ENCODE measurements at regions not wholly inside any gene's neighbourhood (a gene's known extent, or its start where the extent isn't known, plus 50 kb on each side); places are given as distances from the start of the nearest gene placed in this dataset.

GRCh38 chr11:116643521-116643920 is 129.3 kb downstream of the BUD13 start:
- no peak for TF ChIP-seq REST (IDR thresholded peaks at IDR 0.05)
- POLR2A ChIA-PET, result no interaction called here
- DNase-seq (ENCODE audit: low read depth in 1 of 2, low spot score in 1 of 2) (no peak), ATAC-seq (no peak), FAIRE-seq (no peak)
- whole genome bisulfite sequencing (ENCODE audit: missing lambda C conversion rate), result 61% methylated on average over 9 of the region's 9 CpGs
- Histone ChIP-seq H3K27ac (no peak overlapping the region), H3K4me3 (no peak overlapping the region), H3K4me1 (no peaks in the 10 kb centered on the region), H3K9me3 (no peaks in the 10 kb centered on the region), H3K4me2 (no peak overlapping the region)
- CTCF ChIA-PET, result interaction anchor here (4.3 kb wide), 1 partner anchor 188 kb away, joined by 19 read pairs; no protein-coding TSS in a partner anchor

GRCh38 chr11:116642902-116643301 is 129.9 kb downstream of the BUD13 start:
- no peak for DNase-seq (ENCODE audit: low read depth in 1 of 2, low spot score in 1 of 2)
- Histone ChIP-seq H3K27ac (no peak overlapping the region), H3K4me2 (no peak overlapping the region), H3K9me3 (no peaks in the 10 kb centered on the region), H3K4me1 (no peaks in the 10 kb centered on the region), H3K4me3 (no peak overlapping the region)
- FAIRE-seq, result no peak
- ATAC-seq, result no peak
- ChIA-PET CTCF (interaction anchor here (1.1 to 4.3 kb wide), 5 partner anchors 12 to 188 kb away, joined by 4 to 19 read pairs (median 9); no protein-coding TSS in a partner anchor), POLR2A (no interaction called here)
- TF ChIP-seq ZSCAN20 (CRISPR knock-in tag; IDR thresholded peaks at IDR 0.05), result no peak
- no peak for TF ChIP-seq POLR2AphosphoS2 (conservative IDR thresholded peaks at IDR 0.05; ENCODE audit: low read length)
- TF ChIP-seq TP53 (CRISPR knock-in tag; IDR thresholded peaks at IDR 0.05), result no peak
- TF ChIP-seq CTCF (IDR thresholded peaks at IDR 0.05), result no peak
- TF ChIP-seq PHF8 (IDR thresholded peaks at IDR 0.05; ENCODE audit: borderline replicate concordance, low read depth), result no peak
- TF ChIP-seq HMGXB4 (CRISPR knock-in tag; IDR thresholded peaks at IDR 0.05; ENCODE audit: borderline replicate concordance), result no peak
- TF ChIP-seq RNF2 (IDR thresholded peaks at IDR 0.05; ENCODE audit: borderline replicate concordance, low read depth), result no peak
- TF ChIP-seq MAFK (IDR thresholded peaks at IDR 0.05; ENCODE audit: partially characterized antibody), result no peak
- no peak for TF ChIP-seq SMC3 (IDR thresholded peaks at IDR 0.05)
- no peak for TF ChIP-seq MAZ (IDR thresholded peaks at IDR 0.05; ENCODE audit: borderline replicate concordance, low read depth, low read length)
- no peak for TF ChIP-seq HEYL (CRISPR knock-in tag; IDR thresholded peaks at IDR 0.05)
- no peak for TF ChIP-seq RFX5 (IDR thresholded peaks at IDR 0.05)
- no peak for TF ChIP-seq ZFP36 (IDR thresholded peaks at IDR 0.05; ENCODE audit: borderline replicate concordance, partially characterized antibody)
- no peak for TF ChIP-seq POLR2A (IDR thresholded peaks at IDR 0.05; ENCODE audit: low read length)
- no peak for TF ChIP-seq BHLHE40 (IDR thresholded peaks at IDR 0.05; ENCODE audit: low read depth, low read length)
- no peak for TF ChIP-seq CBX8 (IDR thresholded peaks at IDR 0.05)
- TF ChIP-seq FOSB (CRISPR knock-in tag; IDR thresholded peaks at IDR 0.05), result no peak
- TF ChIP-seq ZC3H11A (IDR thresholded peaks at IDR 0.05), result no peak
- no peak for TF ChIP-seq JUN (IDR thresholded peaks at IDR 0.05)
